SU-DHL-6 (cell line): ENCODE measurements at regions not wholly inside any gene's neighbourhood (a gene's known extent, or its start where the extent isn't known, plus 50 kb on each side); places are given as distances from the start of the nearest gene placed in this dataset.

Source experiments
- H2AFZ ChIP-seq: fragments of 200-600 bp; sonication (generic); 2 replicates; pipeline ENCODE4 v1.6.1; 2014; ENCODE audit warnings: low read depth, mild to moderate bottlenecking, moderate library complexity, mixed read lengths, antibody characterized with exemption, low read length; ENCODE audit not compliant: severe bottlenecking
- H3F3A ChIP-seq: fragments of 200-600 bp; shearing (Covaris generic); 2 replicates; pipeline ENCODE4 v1.6.0; 2016; ENCODE audit warnings: antibody characterized with exemption, mild to moderate bottlenecking; ENCODE audit not compliant: insufficient read depth
- H3K27ac ChIP-seq: fragments of 200-600 bp; sonication (generic); 2 replicates; pipeline ENCODE4 v1.5.1; 2016; ENCODE audit warnings: low read depth, mild to moderate bottlenecking, low read length, moderate library complexity, mixed read lengths
- H3K27me3 ChIP-seq: fragments of 200-600 bp; sonication (generic), shearing (Covaris generic); 2 replicates; pipeline ENCODE4 v1.6.0; 2014; ENCODE audit warnings: mild to moderate bottlenecking, low read length
- H3K36me3 ChIP-seq: fragments of 200-600 bp; sonication (generic); 2 replicates; pipeline ENCODE4 v1.6.1; 2014; ENCODE audit warnings: mild to moderate bottlenecking, low read length, mixed read lengths
- H3K4me2 ChIP-seq: fragments of 300-600, 200-600 bp; shearing (Covaris generic), sonication (generic); 2 replicates; pipeline ENCODE4 v1.6.0; 2014; ENCODE audit warnings: low read length, low read depth, mild to moderate bottlenecking; ENCODE audit not compliant: poor library complexity, severe bottlenecking
- H3K4me3 ChIP-seq: fragments of 200-600 bp; sonication (generic); 2 replicates; pipeline ENCODE4 v1.5.1; 2014; ENCODE audit warnings: antibody characterized with exemption, low read length, mild to moderate bottlenecking, mixed read lengths; ENCODE audit not compliant: insufficient read depth, poor library complexity, severe bottlenecking
- H3K79me2 ChIP-seq: fragments of 200-600 bp; sonication (generic); 2 replicates; pipeline ENCODE4 v1.6.1; 2014; ENCODE audit warnings: mild to moderate bottlenecking, low read length, moderate library complexity; ENCODE audit not compliant: insufficient read depth
- H3K9ac ChIP-seq: fragments of 200-600 bp; sonication (generic); 2 replicates; pipeline ENCODE4 v1.7.0; 2014; ENCODE audit warnings: mild to moderate bottlenecking, low read length
- H3K9me2 ChIP-seq: fragments of 200-600 bp; sonication (generic); replicated peaks from 2 replicates; pipeline ENCODE4 v1.6.1; 2014; ENCODE audit warnings: low read length; ENCODE audit not compliant: insufficient read depth
- H3K9me3 ChIP-seq: fragments of 200-600 bp; sonication (generic); 2 replicates; pipeline ENCODE4 v1.6.1; 2014; ENCODE audit warnings: low read length, mixed read lengths; ENCODE audit not compliant: insufficient read depth
- H4K20me1 ChIP-seq: fragments of 200-600 bp; sonication (generic); 2 replicates; pipeline ENCODE4 v1.6.1; 2014; ENCODE audit warnings: low read depth, mild to moderate bottlenecking, antibody characterized with exemption, low read length, moderate library complexity, mixed read lengths
- CTCF ChIP-seq: fragments of 200-600 bp; sonication (generic); IDR thresholded peaks from one replicate; pipeline ENCODE4 v1.5.1; 2017; ENCODE audit warnings: antibody characterized with exemption, mild to moderate bottlenecking, low read length, moderate library complexity; ENCODE audit not compliant: insufficient read depth, poor library complexity, severe bottlenecking
- EZH2phosphoT487 ChIP-seq: fragments of 200-600 bp; sonication (generic), shearing (Covaris generic); conservative IDR thresholded peaks from 2 replicates; pipeline ENCODE4 v1.6.1; 2018; ENCODE audit warnings: mild to moderate bottlenecking, antibody characterized with exemption, low read length, moderate library complexity, mixed read lengths

- Histone ChIP-seq H4K20me1 (no peaks in the 10 kb centered on the region), H3K79me2 (no peaks in the 10 kb centered on the region), H3K9me2 (no peaks in the 10 kb centered on the region), H3K4me3 (no peak overlapping the region), H3K4me2 (no peak overlapping the region), H3K27me3 (no peaks in the 10 kb centered on the region), H3K9me3 (no peaks in the 10 kb centered on the region), H3F3A (no peaks in the 10 kb centered on the region), H3K36me3 (no peaks in the 10 kb centered on the region), H2AFZ (no peak overlapping the region), H3K27ac (no peak overlapping the region), H3K9ac (no peak overlapping the region)
- TF ChIP-seq EZH2phosphoT487 (no peak), CTCF (no peak)
These were observed 414.1 kb upstream of the ID2 start for GRCh38 chr2:8267721-8268120.

GRCh38 chr2:8268172-8268783 lies 413.6 kb upstream of the ID2 start:
- H3K4me2 ChIP-seq = no peak overlapping the region
- H3K27ac ChIP-seq = no peak overlapping the region
- H3K36me3 ChIP-seq = no peaks in the 10 kb centered on the region
- TF ChIP-seq CTCF (no peak), EZH2phosphoT487 (no peak)
- no peaks in the 10 kb centered on the region for H4K20me1 ChIP-seq
- no peaks in the 10 kb centered on the region for H3K9me2 ChIP-seq
- no peak overlapping the region for H3K9ac ChIP-seq
- H3K4me3 ChIP-seq = no peak overlapping the region
- H3K9me3 ChIP-seq = no peaks in the 10 kb centered on the region
- no peaks in the 10 kb centered on the region for H3K27me3 ChIP-seq
- no peaks in the 10 kb centered on the region for H3F3A ChIP-seq
- H3K79me2 ChIP-seq = no peaks in the 10 kb centered on the region
- H2AFZ ChIP-seq = no peak overlapping the region

- H3K4me2 ChIP-seq = no peak overlapping the region
These were observed 411.2 kb upstream of the ID2 start for GRCh38 chr2:8270699-8271098.

More at GRCh38 chr2:8270699-8271098, 411.2 kb upstream of the ID2 start:
- Histone ChIP-seq H3F3A (no peaks in the 10 kb centered on the region), H3K36me3 (no peaks in the 10 kb centered on the region), H3K9me2 (no peaks in the 10 kb centered on the region), H3K79me2 (no peaks in the 10 kb centered on the region), H3K4me3 (no peak overlapping the region), H3K9ac (no peak overlapping the region), H4K20me1 (no peaks in the 10 kb centered on the region), H3K9me3 (no peaks in the 10 kb centered on the region), H3K27ac (no peak overlapping the region), H3K27me3 (no peaks in the 10 kb centered on the region), H2AFZ (no peak overlapping the region)
- TF ChIP-seq EZH2phosphoT487 (no peak), CTCF (no peak)
